GM12873 (cell line): ENCODE measurements at regions not wholly inside any gene's neighbourhood (a gene's known extent, or its start where the extent isn't known, plus 50 kb on each side); places are given as distances from the start of the nearest gene placed in this dataset.

Source experiments
- CTCF ChIP-seq: IDR thresholded peaks from 2 replicates; pipeline ENCODE4 v1.5.1; 2012; ENCODE audit warnings: low read depth, mild to moderate bottlenecking, moderate library complexity, low read length, control low read depth; ENCODE audit not compliant: insufficient read depth; ENCODE audit errors: missing control alignments

GRCh38 chr6:140366991-140367390 lies 992.5 kb upstream of the CITED2 start:
- TF ChIP-seq CTCF, result no peak

GRCh38 chr6:140364916-140365315 lies 990.5 kb upstream of the CITED2 start:
- no peak for TF ChIP-seq CTCF

- no peak for TF ChIP-seq CTCF
These were observed 986.2 kb upstream of the CITED2 start for GRCh38 chr6:140360651-140361050.

GRCh38 chr6:140355476-140355875 lies 981.0 kb upstream of the CITED2 start:
- TF ChIP-seq CTCF, result no peak

GRCh38 chr6:140354296-140354695 lies 979.8 kb upstream of the CITED2 start:
- TF ChIP-seq CTCF, result no peak

GRCh38 chr6:140353536-140353935 lies 979.1 kb upstream of the CITED2 start:
- no peak for TF ChIP-seq CTCF

- TF ChIP-seq CTCF, result no peak
These were observed 972.0 kb upstream of the CITED2 start for GRCh38 chr6:140346428-140346827.
